ENCODE measurements at regions not wholly inside any gene's neighbourhood (a gene's known extent, or its start where the extent isn't known, plus 50 kb on each side); places are given as distances from the start of the nearest gene placed in this dataset.
"Not testable (repeated sequence)": the region's sequence is repeated elsewhere in the genome, so short reads cannot be mapped to it uniquely, and the experiment has no call there.

DNA sequence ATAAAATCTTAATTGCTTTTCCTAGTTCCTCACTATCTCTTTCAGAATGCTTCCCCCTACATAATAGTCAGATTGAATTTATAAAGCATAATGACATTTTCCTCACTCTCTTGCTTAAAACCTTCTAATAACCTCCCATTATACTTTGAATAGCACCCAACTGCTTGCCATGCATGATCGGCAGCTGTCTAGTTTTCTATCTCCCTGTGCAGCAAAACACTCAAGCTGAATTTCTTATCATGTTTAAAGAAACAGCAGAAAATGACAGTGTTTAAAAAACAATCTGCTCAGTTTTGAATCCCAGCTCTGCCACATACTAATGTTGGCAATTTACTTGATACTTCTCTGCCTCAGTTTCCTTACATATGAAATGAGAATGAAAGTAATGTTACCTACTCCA is 947.1 kb upstream of the HS3ST1 start:
- no peak overlapping the region for H3K27ac ChIP-seq
- DNase-seq: no peak
- H3K4me3 ChIP-seq: no peak overlapping the region
- intact Hi-C loops (cut with DNase I): no loop called here
- no peak for ATAC-seq
- WGBS, 4 donors: 25 to 58% (median 42%) methylated on average over 1 of the region's 1 CpG
- TF ChIP-seq, protein P1, sequence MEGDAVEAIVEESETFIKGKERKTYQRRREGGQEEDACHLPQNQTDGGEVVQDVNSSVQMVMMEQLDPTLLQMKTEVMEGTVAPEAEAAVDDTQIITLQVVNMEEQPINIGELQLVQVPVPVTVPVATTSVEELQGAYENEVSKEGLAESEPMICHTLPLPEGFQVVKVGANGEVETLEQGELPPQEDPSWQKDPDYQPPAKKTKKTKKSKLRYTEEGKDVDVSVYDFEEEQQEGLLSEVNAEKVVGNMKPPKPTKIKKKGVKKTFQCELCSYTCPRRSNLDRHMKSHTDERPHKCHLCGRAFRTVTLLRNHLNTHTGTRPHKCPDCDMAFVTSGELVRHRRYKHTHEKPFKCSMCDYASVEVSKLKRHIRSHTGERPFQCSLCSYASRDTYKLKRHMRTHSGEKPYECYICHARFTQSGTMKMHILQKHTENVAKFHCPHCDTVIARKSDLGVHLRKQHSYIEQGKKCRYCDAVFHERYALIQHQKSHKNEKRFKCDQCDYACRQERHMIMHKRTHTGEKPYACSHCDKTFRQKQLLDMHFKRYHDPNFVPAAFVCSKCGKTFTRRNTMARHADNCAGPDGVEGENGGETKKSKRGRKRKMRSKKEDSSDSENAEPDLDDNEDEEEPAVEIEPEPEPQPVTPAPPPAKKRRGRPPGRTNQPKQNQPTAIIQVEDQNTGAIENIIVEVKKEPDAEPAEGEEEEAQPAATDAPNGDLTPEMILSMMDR (IDR thresholded peaks at IDR 0.05): no peak
- TF ChIP-seq POLR2A (IDR thresholded peaks at IDR 0.05): no peak
- H3K4me1 ChIP-seq: no peaks in the 10 kb centered on the region
- no peaks in the 10 kb centered on the region for H3K27me3 ChIP-seq
- no peaks in the 10 kb centered on the region for H3K36me3 ChIP-seq
- H3K9me3 ChIP-seq: peaks cover 0 to 13% (median 0%) of the 10 kb centered on the region in 12 donors

- WGBS, 4 donors: 67 to 80% (median 76%) methylated on average over 6 to 7 of the region's 7 CpGs
- ATAC-seq; H3K36me3 ChIP-seq; H3K9me3 ChIP-seq; H3K4me3 ChIP-seq; DNase-seq; H3K4me1 ChIP-seq; intact Hi-C loops (cut with DNase I); H3K27me3 ChIP-seq; H3K27ac ChIP-seq: not testable (repeated sequence)
These were observed 937.2 kb upstream of the HS3ST1 start for GRCh38 chr4:12365869-12366268.

- no peak for ATAC-seq
- Histone ChIP-seq H3K27me3 (no peaks in the 10 kb centered on the region), H3K4me1 (no peaks in the 10 kb centered on the region), H3K9me3 (peaks cover 0 to 4% (median 0%) of the 10 kb centered on the region in 12 donors), H3K4me3 (no peak overlapping the region), H3K27ac (no peak overlapping the region), H3K36me3 (no peaks in the 10 kb centered on the region)
- 82 to 95% (median 93%) methylated on average over 1 of the region's 1 CpG for WGBS, 4 donors
- no peak for TF ChIP-seq POLR2A (IDR thresholded peaks at IDR 0.05)
- TF ChIP-seq, protein P1 (IDR thresholded peaks at IDR 0.05): no peak
- DNase-seq: no peak
- intact Hi-C loops (cut with DNase I): no loop called here
These were observed 931.7 kb upstream of the HS3ST1 start for GRCh38 chr4:12360391-12360790.

DNA sequence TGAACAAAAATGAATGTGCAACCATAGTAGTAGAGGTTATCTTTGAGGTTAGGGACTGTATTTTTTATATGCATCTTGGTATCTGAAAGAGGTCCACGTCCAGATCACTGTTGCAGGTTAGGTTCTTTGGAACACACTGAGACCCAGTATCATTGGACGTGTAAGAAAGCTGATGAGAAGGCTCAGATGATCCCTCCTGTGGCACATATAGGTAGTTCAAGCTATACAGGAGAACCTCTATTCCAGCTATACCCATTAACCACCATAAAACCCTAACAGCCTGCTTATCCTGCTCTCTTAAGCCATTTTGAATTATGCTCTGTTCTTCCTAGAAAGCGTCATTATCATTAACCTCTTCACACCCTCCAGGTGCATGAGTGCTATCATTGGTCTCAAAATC is 930.7 kb upstream of the HS3ST1 start:
- intact Hi-C loops (cut with DNase I): no loop called here
- DNase-seq (no peak), ATAC-seq (no peak)
- no peak for TF ChIP-seq POLR2A (IDR thresholded peaks at IDR 0.05)
- TF ChIP-seq, protein P1 (IDR thresholded peaks at IDR 0.05): no peak
- Histone ChIP-seq H3K36me3 (no peaks in the 10 kb centered on the region), H3K27me3 (no peaks in the 10 kb centered on the region), H3K4me3 (no peak overlapping the region), H3K4me1 (no peaks in the 10 kb centered on the region), H3K27ac (no peak overlapping the region), H3K9me3 (peaks cover 0 to 4% (median 0%) of the 10 kb centered on the region in 12 donors)
- 49 to 73% (median 59%) methylated on average over 3 of the region's 3 CpGs for WGBS, 4 donors

- H3K27me3 ChIP-seq; H3K4me3 ChIP-seq; H3K36me3 ChIP-seq; intact Hi-C loops (cut with DNase I); H3K4me1 ChIP-seq; ATAC-seq; DNase-seq; H3K27ac ChIP-seq: not testable (repeated sequence)
- peaks cover 0 to 10% (median 1%) of the 10 kb centered on the region in 12 donors for H3K9me3 ChIP-seq
- WGBS, 4 donors: 86 to 91% (median 90%) methylated on average over 2 of the region's 2 CpGs
These were observed 904.4 kb upstream of the HS3ST1 start for GRCh38 chr4:12333083-12333482.

All from heart left ventricle (tissue), 16 donors.